Left forelimb (tissue), 1 donor: ENCODE measurements at regions not wholly inside any gene's neighbourhood (a gene's known extent, or its start where the extent isn't known, plus 50 kb on each side); places are given as distances from the start of the nearest gene placed in this dataset.

Experiments used
- DNase-seq: peaks from one replicate; pipeline ENCODE4 v3.0.0-alpha.2; 2018; ENCODE audit warnings: low spot score

GRCh38 chr2:138838851-138839620 is 58.8 kb upstream of the NXPH2 start:
- DNase-seq = no peak

DNA sequence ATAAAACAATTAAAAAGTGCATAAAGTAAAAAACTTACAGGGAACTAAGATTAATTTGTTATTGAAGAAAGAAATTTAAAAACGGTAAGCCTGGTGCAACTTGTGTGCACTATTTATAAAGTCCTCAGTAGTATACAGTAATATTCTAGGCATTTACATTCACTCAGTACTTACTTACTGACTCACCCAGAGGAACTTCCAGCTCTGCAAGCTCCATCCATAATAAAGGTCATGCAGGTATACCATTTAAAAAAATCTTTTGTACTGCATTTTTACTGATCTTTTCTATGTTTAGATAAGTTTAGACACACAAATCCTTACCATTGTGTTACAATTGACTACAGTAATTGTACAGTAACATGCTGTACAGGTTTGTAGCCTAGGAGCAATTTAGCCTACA is 51.5 kb upstream of the NXPH2 start:
- no peak for DNase-seq

GRCh38 chr2:138831154-138831553 is 51.0 kb upstream of the NXPH2 start:
- no peak for DNase-seq

DNA sequence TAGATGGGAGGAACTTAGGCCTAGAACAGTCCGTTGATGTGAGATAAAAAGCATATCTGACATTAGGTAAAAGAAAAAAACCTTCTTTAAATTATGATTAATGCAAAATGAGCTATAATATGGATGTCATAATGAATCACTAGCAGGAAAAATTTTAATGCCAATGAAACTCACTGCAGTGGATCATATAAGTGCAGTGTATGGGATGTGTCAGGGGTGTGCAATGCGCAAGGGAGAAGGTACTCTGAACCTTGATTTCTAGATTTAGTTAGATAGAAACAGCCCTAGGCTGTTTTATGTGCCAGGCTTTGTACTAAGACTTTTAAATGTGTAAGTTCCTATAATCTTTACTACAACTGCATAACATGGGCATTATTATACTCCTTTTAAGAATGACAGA is 50.4 kb upstream of the NXPH2 start:
- no peak for DNase-seq
